ENCODE measurements at regions not wholly inside any gene's neighbourhood (a gene's known extent, or its start where the extent isn't known, plus 50 kb on each side); places are given as distances from the start of the nearest gene placed in this dataset.
A peak's percentile ranks its signal among the peaks of the same experiment; 100 is the strongest.

GRCh38 chr3:152516216-152516615 lies 247.5 kb downstream of the MBNL1 start:
- ATAC-seq (replicated peaks in 6 of 8), result peak in 3 of 8 experiments; percentile 70 to 95 (median 73)
- H3K27ac ChIP-seq, result no peak overlapping the region
- WGBS, 10 experiments, result 40 to 100% (median 78%) methylated on average over 1 to 3 of the region's 3 CpGs
- in situ Hi-C loops (cut with MboI; ENCODE audit: low pct_unique_long_range_greater_than_20kb in 2 of 9, low sequenced_read_pairs in 9 of 9, unreplicated experiment in 9 of 9), result no loop called here
- H3K4me1 ChIP-seq (replicated peaks in 1 of 2), result peaks cover 10 to 18% of the 10 kb centered on the region in 2 donors
- no peak overlapping the region for H3K4me3 ChIP-seq

- Histone ChIP-seq H3K27ac (no peak overlapping the region), H3K4me1 (replicated peaks in 1 of 2) (peaks cover 10 to 18% of the 10 kb centered on the region in 2 donors), H3K4me3 (no peak overlapping the region)
- 15 to 100% (median 75%) methylated on average over 1 to 2 of the region's 2 CpGs; no CpG with 5 or more reads in 1 of the 10 experiments for WGBS, 10 experiments
- in situ Hi-C loops (cut with MboI; ENCODE audit: low pct_unique_long_range_greater_than_20kb in 2 of 9, low sequenced_read_pairs in 9 of 9, unreplicated experiment in 9 of 9), result no loop called here
- ATAC-seq (replicated peaks in 6 of 8), result peak in 7 of 8 experiments; percentile 31 to 70 (median 58)
These were observed 248.8 kb downstream of the MBNL1 start for GRCh38 chr3:152517502-152517901.

- Histone ChIP-seq H3K4me3 (no peak overlapping the region), H3K27ac (no peak overlapping the region), H3K4me1 (replicated peaks in 1 of 2) (peaks cover 10 to 18% of the 10 kb centered on the region in 2 donors)
- 75 to 100% (median 90%) methylated on average over 1 to 2 of the region's 2 CpGs; no CpG with 5 or more reads in 3 of the 10 experiments for WGBS, 10 experiments
- no peak for ATAC-seq (replicated peaks in 6 of 8)
- in situ Hi-C loops (cut with MboI; ENCODE audit: low pct_unique_long_range_greater_than_20kb in 2 of 9, low sequenced_read_pairs in 9 of 9, unreplicated experiment in 9 of 9), result no loop called here
These were observed 249.6 kb downstream of the MBNL1 start for GRCh38 chr3:152518346-152518745.

GRCh38 chr3:152519376-152519775 lies 250.6 kb downstream of the MBNL1 start:
- no peak overlapping the region for H3K27ac ChIP-seq
- peaks cover 10 to 18% of the 10 kb centered on the region in 2 donors for H3K4me1 ChIP-seq (replicated peaks in 1 of 2)
- ATAC-seq (replicated peaks in 6 of 8), result peak in 1 of 8 experiments; percentile 23
- in situ Hi-C loops (cut with MboI; ENCODE audit: low pct_unique_long_range_greater_than_20kb in 2 of 9, low sequenced_read_pairs in 9 of 9, unreplicated experiment in 9 of 9), result no loop called here
- H3K4me3 ChIP-seq, result no peak overlapping the region

GRCh38 chr3:152522036-152522435 lies 253.3 kb downstream of the MBNL1 start:
- no peak overlapping the region for H3K27ac ChIP-seq
- H3K4me1 ChIP-seq (replicated peaks in 1 of 2), result peaks cover 7 to 10% of the 10 kb centered on the region in 2 donors
- no peak overlapping the region for H3K4me3 ChIP-seq
- in situ Hi-C loops (cut with MboI; ENCODE audit: low pct_unique_long_range_greater_than_20kb in 2 of 9, low sequenced_read_pairs in 9 of 9, unreplicated experiment in 9 of 9), result no loop called here
- WGBS, 10 experiments, result 83 to 100% (median 93%) methylated on average over 1 of the region's 1 CpG; no CpG with 5 or more reads in 6 of the 10 experiments
- ATAC-seq (replicated peaks in 6 of 8), result no peak

- peak in 2 of 8 experiments; percentile 32 to 44 for ATAC-seq (replicated peaks in 6 of 8)
- WGBS, 10 experiments, result 20 to 100% (median 69%) methylated on average over 1 to 3 of the region's 3 CpGs; no CpG with 5 or more reads in 2 of the 10 experiments
- Histone ChIP-seq H3K4me1 (replicated peaks in 1 of 2) (no peaks in the 10 kb centered on the region), H3K4me3 (no peak overlapping the region), H3K27ac (no peak overlapping the region)
- in situ Hi-C loops (cut with MboI; ENCODE audit: low pct_unique_long_range_greater_than_20kb in 2 of 9, low sequenced_read_pairs in 9 of 9, unreplicated experiment in 9 of 9), result no loop called here
These were observed 255.7 kb downstream of the MBNL1 start for GRCh38 chr3:152524198-152525140.

- ATAC-seq (replicated peaks in 6 of 8), result no peak
- Histone ChIP-seq H3K27ac (no peak overlapping the region), H3K4me3 (no peak overlapping the region), H3K4me1 (replicated peaks in 1 of 2) (no peaks in the 10 kb centered on the region)
- in situ Hi-C loops (cut with MboI; ENCODE audit: low pct_unique_long_range_greater_than_20kb in 2 of 9, low sequenced_read_pairs in 9 of 9, unreplicated experiment in 9 of 9), result no loop called here
These were observed 263.0 kb downstream of the MBNL1 start for GRCh38 chr3:152531717-152532116.

GRCh38 chr3:152538518-152538917 lies 269.8 kb downstream of the MBNL1 start:
- in situ Hi-C loops (cut with MboI; ENCODE audit: low pct_unique_long_range_greater_than_20kb in 2 of 9, low sequenced_read_pairs in 9 of 9, unreplicated experiment in 9 of 9), result no loop called here
- peak in 1 of 8 experiments; percentile 34 for ATAC-seq (replicated peaks in 6 of 8)
- WGBS, 10 experiments, result 80 to 100% methylated on average over 1 of the region's 1 CpG; no CpG with 5 or more reads in 8 of the 10 experiments

GRCh38 chr3:152539191-152539764 lies 270.5 kb downstream of the MBNL1 start:
- no peak overlapping the region for H3K27ac ChIP-seq
- no peaks in the 10 kb centered on the region for H3K4me1 ChIP-seq (replicated peaks in 1 of 2)
- in situ Hi-C loops (cut with MboI; ENCODE audit: low pct_unique_long_range_greater_than_20kb in 2 of 9, low sequenced_read_pairs in 9 of 9, unreplicated experiment in 9 of 9), result no loop called here
- WGBS, 10 experiments, result 57 to 83% (median 80%) methylated on average over 1 to 2 of the region's 2 CpGs; no CpG with 5 or more reads in 6 of the 10 experiments
- H3K4me3 ChIP-seq, result no peak overlapping the region
- no peak for ATAC-seq (replicated peaks in 6 of 8)

More at GRCh38 chr3:152538518-152538917, 269.8 kb downstream of the MBNL1 start:
- H3K27ac ChIP-seq, result no peak overlapping the region
- no peaks in the 10 kb centered on the region for H3K4me1 ChIP-seq (replicated peaks in 1 of 2)
- H3K4me3 ChIP-seq, result no peak overlapping the region

GRCh38 chr3:152540120-152540519 lies 271.4 kb downstream of the MBNL1 start:
- Histone ChIP-seq H3K4me1 (replicated peaks in 1 of 2) (no peaks in the 10 kb centered on the region), H3K4me3 (no peak overlapping the region), H3K27ac (no peak overlapping the region)
- in situ Hi-C loops (cut with MboI; ENCODE audit: low pct_unique_long_range_greater_than_20kb in 2 of 9, low sequenced_read_pairs in 9 of 9, unreplicated experiment in 9 of 9), result no loop called here
- ATAC-seq (replicated peaks in 6 of 8), result no peak

GRCh38 chr3:152547153-152547552 lies 278.4 kb downstream of the MBNL1 start:
- in situ Hi-C loops (cut with MboI; ENCODE audit: low pct_unique_long_range_greater_than_20kb in 2 of 9, low sequenced_read_pairs in 9 of 9, unreplicated experiment in 9 of 9), result no loop called here
- Histone ChIP-seq H3K4me1 (replicated peaks in 1 of 2) (no peaks in the 10 kb centered on the region), H3K27ac (no peak overlapping the region), H3K4me3 (no peak overlapping the region)
- whole genome bisulfite sequencing, 10 experiments, result 16 to 100% (median 94%) methylated on average over 1 of the region's 1 CpG; no CpG with 5 or more reads in 2 of the 10 experiments
- no peak for ATAC-seq (replicated peaks in 6 of 8)

GRCh38 chr3:152549263-152549662 lies 280.5 kb downstream of the MBNL1 start:
- Histone ChIP-seq H3K27ac (no peak overlapping the region), H3K4me3 (no peak overlapping the region), H3K4me1 (replicated peaks in 1 of 2) (no peaks in the 10 kb centered on the region)
- no peak for ATAC-seq (replicated peaks in 6 of 8)
- in situ Hi-C loops (cut with MboI; ENCODE audit: low pct_unique_long_range_greater_than_20kb in 2 of 9, low sequenced_read_pairs in 9 of 9, unreplicated experiment in 9 of 9), result no loop called here

GRCh38 chr3:152550284-152550683 lies 281.6 kb downstream of the MBNL1 start:
- no peak overlapping the region for H3K27ac ChIP-seq
- in situ Hi-C loops (cut with MboI; ENCODE audit: low pct_unique_long_range_greater_than_20kb in 2 of 9, low sequenced_read_pairs in 9 of 9, unreplicated experiment in 9 of 9), result no loop called here
- no peak overlapping the region for H3K4me3 ChIP-seq
- H3K4me1 ChIP-seq (replicated peaks in 1 of 2), result peaks cover 0 to 5% of the 10 kb centered on the region in 2 donors
- 0 to 100% (median 94%) methylated on average over 1 of the region's 1 CpG; no CpG with 5 or more reads in 2 of the 10 experiments for WGBS, 10 experiments
- ATAC-seq (replicated peaks in 6 of 8), result peak in 1 of 8 experiments; percentile 43

Data from motor neuron (in vitro differentiated cells).